CD4-positive, alpha-beta T cell (primary cell): ENCODE measurements at regions not wholly inside any gene's neighbourhood (a gene's known extent, or its start where the extent isn't known, plus 50 kb on each side); places are given as distances from the start of the nearest gene placed in this dataset.

Experiments
- ATAC-seq: fragments of 200-7000 bp; cut with Tn5 transposase; one replicate; pipeline ENCODE4 v1.10.0; 2022; ENCODE audit warnings: mild to moderate bottlenecking; ENCODE audit not compliant: poor library complexity
- CTCF ChIA-PET: fragments of 350-600 bp; sonication (Branson Sonifier 250); formaldehyde crosslinking; loops from one replicate; lab custom pipeline; 2021; ENCODE audit warnings: antibody characterized with exemption, inconsistent platforms; lab: Charles Lee
- POLR2A ChIA-PET: fragments of 350-600 bp; sonication (Branson Sonifier 250); formaldehyde crosslinking; loops from one replicate; lab custom pipeline; 2021; ENCODE audit warnings: antibody characterized with exemption, inconsistent platforms; lab: Charles Lee
- DNase-seq, 14 experiments: peaks; one replicate each; pipeline ENCODE4 v3.0.0-alpha.2; 2013 to 2020; ENCODE audit warnings: mixed read lengths in 2 of 14
- H3K27ac ChIP-seq, 2 donors: one replicate each; pipeline versions ENCODE4 v1.5.1 to v1.7.0; 2013; ENCODE audit warnings: low read length in 2 of 2, low read depth in 1 of 2, mild to moderate bottlenecking in 1 of 2
- H3K27me3 ChIP-seq, 2 experiments: 1 replicate in 1 of 2; 2 replicates in 1 of 2; pipeline versions ENCODE4 v1.6.1 to v1.7.0; 2013; ENCODE audit warnings: low read length in 2 of 2, control low read depth in 1 of 2, mild to moderate bottlenecking in 1 of 2, moderate library complexity in 1 of 2; ENCODE audit not compliant: insufficient read depth in 2 of 2, control insufficient read depth in 1 of 2
- H3K36me3 ChIP-seq: one replicate; pipeline ENCODE4 v1.6.1; 2013; ENCODE audit warnings: low read length, control low read depth; ENCODE audit not compliant: insufficient read depth
- H3K4me1 ChIP-seq: one replicate; pipeline ENCODE4 v1.6.1; 2013; ENCODE audit warnings: low read length, control low read depth; ENCODE audit not compliant: insufficient read depth
- H3K4me3 ChIP-seq: one replicate; pipeline ENCODE4 v1.5.1; 2013; ENCODE audit warnings: mild to moderate bottlenecking, low read length, moderate library complexity
- H3K9me3 ChIP-seq, 2 experiments: 1 replicate in 1 of 2; 2 replicates in 1 of 2; pipeline versions ENCODE4 v1.6.1 to v1.7.0; 2013; ENCODE audit warnings: low read length in 2 of 2, mild to moderate bottlenecking in 2 of 2, control low read depth in 1 of 2, moderate library complexity in 1 of 2; ENCODE audit not compliant: control insufficient read depth in 1 of 2, insufficient read depth in 1 of 2
- H3K27ac Mint-ChIP-seq: one replicate; pipeline ENCODE4 v1.8.0; 2020; ENCODE audit warnings: mixed read lengths
- H3K27me3 Mint-ChIP-seq: one replicate; pipeline ENCODE4 v1.8.0; 2021; ENCODE audit warnings: mixed read lengths
- H3K36me3 Mint-ChIP-seq: one replicate; pipeline ENCODE4 v1.8.0; 2021; ENCODE audit warnings: low read depth, mixed read lengths
- H3K4me1 Mint-ChIP-seq: one replicate; pipeline ENCODE4 v1.8.0; 2021; ENCODE audit warnings: low read depth, mixed read lengths
- H3K4me3 Mint-ChIP-seq: one replicate; pipeline ENCODE4 v1.8.0; 2020; ENCODE audit warnings: mild to moderate bottlenecking, mixed read lengths
- H3K9me3 Mint-ChIP-seq: one replicate; pipeline ENCODE4 v1.8.0; 2020; ENCODE audit warnings: mixed read lengths
- CTCF ChIP-seq: fragments of 200-600 bp; IDR thresholded peaks from one replicate; pipeline ENCODE4 v1.8.0; 2022; ENCODE audit warnings: antibody characterized with exemption, mild to moderate bottlenecking
- intact Hi-C, 2 experiments: fragments of 100-400 bp; cut with DNase I in 1 of 2; cut with micrococcal nuclease in 1 of 2; formaldehyde crosslinking; loops; one replicate each; pipeline versions ENCODE4 v1.15.1 to v1.9.0; 2023 to 2025; cut with DNase I, micrococcal nuclease

DNA sequence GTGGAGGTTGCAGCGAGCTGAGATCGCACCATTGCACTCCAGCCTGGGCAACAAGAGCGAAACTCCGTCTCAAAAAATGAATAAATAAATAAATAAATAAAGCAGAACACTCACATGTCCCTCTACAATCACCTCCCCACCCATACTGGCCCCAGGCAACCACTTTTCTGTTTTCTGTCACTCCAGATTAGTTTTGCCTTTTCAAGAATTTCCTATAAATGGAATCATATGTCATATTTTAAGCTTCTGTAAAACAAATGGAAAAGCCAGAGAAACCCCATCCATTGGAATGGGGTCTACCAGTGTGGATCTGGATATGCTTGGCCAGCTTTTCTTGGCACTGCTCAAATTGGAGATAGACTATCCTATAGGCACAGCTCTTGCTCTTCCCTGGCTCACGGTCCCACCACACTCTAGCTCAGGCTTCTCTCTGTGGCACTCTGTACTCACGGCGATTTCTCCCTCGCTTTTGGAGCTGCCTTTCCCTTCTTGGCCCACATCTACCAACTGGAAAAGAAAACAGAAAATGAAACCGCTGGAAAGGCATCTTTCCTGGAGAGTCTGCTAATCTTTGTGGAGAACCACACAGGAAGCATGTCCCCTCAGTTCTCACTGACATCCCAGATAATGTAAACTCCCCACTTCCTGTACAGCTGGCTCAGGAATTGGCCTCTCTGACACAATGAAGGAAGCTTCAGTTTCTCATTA is 210.1 kb downstream of the JCAD start:
- no peak overlapping the region for H3K27ac ChIP-seq
- POLR2A ChIA-PET: interaction anchor here (0.6 kb wide), 1 partner anchor 614 kb away, joined by 4 read pairs; no protein-coding TSS in a partner anchor

GRCh38 chr10:29846881-29847280 is 212.1 kb upstream of the SVIL start:
- intact Hi-C loops: no loop called here
- DNase-seq (no peak), ATAC-seq (no peak)
- no peak overlapping the region for H3K27ac Mint-ChIP-seq
- no peaks in the 10 kb centered on the region for H3K4me1 ChIP-seq
- ChIA-PET POLR2A (interaction anchor here (0.6 kb wide), 1 partner anchor 1025 kb away, joined by 3 read pairs; no protein-coding TSS in a partner anchor), CTCF (no interaction called here)
- no peak overlapping the region for H3K27ac ChIP-seq
- H3K36me3 Mint-ChIP-seq: no peaks in the 10 kb centered on the region
- TF ChIP-seq CTCF: no peak
- H3K9me3 Mint-ChIP-seq: no peaks in the 10 kb centered on the region
- H3K4me1 Mint-ChIP-seq: no peaks in the 10 kb centered on the region
- peaks cover 3% of the 10 kb centered on the region for H3K27me3 Mint-ChIP-seq
- no peaks in the 10 kb centered on the region for H3K36me3 ChIP-seq
- no peaks in the 10 kb centered on the region for H3K27me3 ChIP-seq
- H3K4me3 ChIP-seq: no peak overlapping the region
- no peak overlapping the region for H3K4me3 Mint-ChIP-seq
- no peaks in the 10 kb centered on the region for H3K9me3 ChIP-seq

More for the DNA sequence above, 210.1 kb downstream of the JCAD start:
- H3K9me3 Mint-ChIP-seq: no peaks in the 10 kb centered on the region
- Histone ChIP-seq H3K4me1 (no peaks in the 10 kb centered on the region), H3K9me3 (no peaks in the 10 kb centered on the region), H3K4me3 (no peak overlapping the region), H3K27me3 (peaks cover 0 to 4% of the 10 kb centered on the region in 2 experiments), H3K36me3 (no peaks in the 10 kb centered on the region)
- DNase-seq (no peak), ATAC-seq (no peak)
- no peak overlapping the region for H3K27ac Mint-ChIP-seq
- intact Hi-C loops: no loop called here
- TF ChIP-seq CTCF: no peak
- peaks cover 3% of the 10 kb centered on the region for H3K27me3 Mint-ChIP-seq
- no peak overlapping the region for H3K4me3 Mint-ChIP-seq
- CTCF ChIA-PET: no interaction called here
- H3K4me1 Mint-ChIP-seq: no peaks in the 10 kb centered on the region
- no peaks in the 10 kb centered on the region for H3K36me3 Mint-ChIP-seq

DNA sequence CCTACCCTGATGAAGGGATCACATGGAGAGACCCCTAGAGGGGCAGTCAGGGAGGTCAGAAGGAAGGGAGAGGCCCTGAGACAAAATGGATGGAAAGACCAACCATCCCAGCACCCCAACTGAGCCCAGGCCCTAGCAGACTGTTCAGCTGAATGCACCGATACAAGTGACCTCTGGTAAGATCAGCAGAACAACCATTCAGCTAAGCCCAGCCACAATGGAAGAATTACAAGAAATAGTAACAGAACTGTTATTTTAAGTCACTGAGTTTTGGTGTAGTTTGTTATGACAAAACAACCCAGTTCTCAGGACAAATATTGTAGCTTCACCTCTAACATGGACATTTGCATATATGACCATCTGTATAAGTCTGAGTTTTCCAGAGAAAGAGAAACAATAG is 210.4 kb upstream of the SVIL start:
- Histone ChIP-seq H3K27me3 (no peaks in the 10 kb centered on the region), H3K36me3 (no peaks in the 10 kb centered on the region), H3K27ac (no peak overlapping the region), H3K4me1 (no peaks in the 10 kb centered on the region), H3K9me3 (no peaks in the 10 kb centered on the region), H3K4me3 (no peak overlapping the region)
- Mint-ChIP-seq H3K27me3 (peaks cover 3% of the 10 kb centered on the region), H3K4me3 (no peak overlapping the region), H3K4me1 (no peaks in the 10 kb centered on the region), H3K27ac (no peak overlapping the region), H3K9me3 (no peaks in the 10 kb centered on the region), H3K36me3 (no peaks in the 10 kb centered on the region)
- ATAC-seq (no peak), DNase-seq (no peak)
- intact Hi-C loops: no loop called here
- no peak for TF ChIP-seq CTCF
- CTCF ChIA-PET: no interaction called here
- POLR2A ChIA-PET: no interaction called here
